Naive B cell (primary cell): ENCODE measurements at regions not wholly inside any gene's neighbourhood (a gene's known extent, or its start where the extent isn't known, plus 50 kb on each side); places are given as distances from the start of the nearest gene placed in this dataset.

ENCODE experiments used
- ATAC-seq, 2 donors: fragments of 150-1000 bp; cut with Tn5 transposase; 2 replicates each; pipeline ENCODE4 v1.10.0; 2021; ENCODE audit warnings: low read depth in 2 of 2, mild to moderate bottlenecking in 2 of 2, moderate library complexity in 2 of 2
- DNase-seq: peaks from one replicate; pipeline ENCODE4 v3.0.0; 2022
- H3K27ac Mint-ChIP-seq, 6 donors: one replicate each; pipeline ENCODE4 v1.8.0; 2020 to 2022; ENCODE audit warnings: mild to moderate bottlenecking in 6 of 6, mixed read lengths in 6 of 6, moderate library complexity in 5 of 6, inconsistent platforms in 2 of 6
- H3K27me3 Mint-ChIP-seq, 3 donors: one replicate each; pipeline ENCODE4 v1.8.0; 2021 to 2022; ENCODE audit warnings: mixed read lengths in 3 of 3, mild to moderate bottlenecking in 1 of 3
- H3K36me3 Mint-ChIP-seq, 2 donors: one replicate each; pipeline ENCODE4 v1.8.0; 2020 to 2022; ENCODE audit warnings: mixed read lengths in 2 of 2, inconsistent platforms in 1 of 2, mild to moderate bottlenecking in 1 of 2
- H3K4me1 Mint-ChIP-seq, 3 donors: one replicate each; pipeline ENCODE4 v1.8.0; 2020 to 2022; ENCODE audit warnings: mixed read lengths in 3 of 3, inconsistent platforms in 1 of 3, mild to moderate bottlenecking in 1 of 3, moderate library complexity in 1 of 3
- H3K4me3 Mint-ChIP-seq, 8 donors: one replicate each; pipeline ENCODE4 v1.8.0; 2020 to 2022; ENCODE audit warnings: mild to moderate bottlenecking in 8 of 8, mixed read lengths in 8 of 8, moderate library complexity in 8 of 8, inconsistent platforms in 2 of 8
- H3K9me3 Mint-ChIP-seq, 7 donors: one replicate each; pipeline ENCODE4 v1.8.0; 2020 to 2022; ENCODE audit warnings: mixed read lengths in 7 of 7, mild to moderate bottlenecking in 5 of 7, inconsistent platforms in 2 of 7, moderate library complexity in 1 of 7

- peak overlapping the region in 5 of 6 donors; percentile 13 to 95 (median 89) for H3K27ac Mint-ChIP-seq
- H3K27me3 Mint-ChIP-seq = no peaks in the 10 kb centered on the region
- H3K9me3 Mint-ChIP-seq = no peaks in the 10 kb centered on the region
- ATAC-seq = no peak
- H3K36me3 Mint-ChIP-seq = no peaks in the 10 kb centered on the region
- no peak for DNase-seq
- H3K4me3 Mint-ChIP-seq = peak overlapping the region in 4 of 8 donors; percentile 41 to 82 (median 58)
- peaks cover 68 to 82% (median 77%) of the 10 kb centered on the region in 3 donors for H3K4me1 Mint-ChIP-seq
Observed at GRCh38 chr1:23610677-23611076, 51.4 kb upstream of the ID3 start.

GRCh38 chr1:23609971-23610370 lies 50.7 kb upstream of the ID3 start:
- Mint-ChIP-seq H3K9me3 (no peaks in the 10 kb centered on the region), H3K27ac (peak overlapping the region in 4 of 6 donors; percentile 13 to 95 (median 86)), H3K4me1 (peaks cover 61 to 75% (median 70%) of the 10 kb centered on the region in 3 donors), H3K27me3 (no peaks in the 10 kb centered on the region), H3K4me3 (no peak overlapping the region), H3K36me3 (no peaks in the 10 kb centered on the region)
- no peak for ATAC-seq
- no peak for DNase-seq
